Activated naive CD4-positive, alpha-beta T cell treated with anti-CD3 and anti-CD28 coated beads, Interleukin-2, amount 50 U/mL, for 72 hours (primary cell): ENCODE measurements at regions not wholly inside any gene's neighbourhood (a gene's known extent, or its start where the extent isn't known, plus 50 kb on each side); places are given as distances from the start of the nearest gene placed in this dataset.

Experiments
- ATAC-seq, 2 donors: fragments of 150-1000 bp; cut with Tn5 transposase; 2 replicates each; pipeline ENCODE4 v1.10.0; 2021; ENCODE audit warnings: mild to moderate bottlenecking in 2 of 2, moderate library complexity in 2 of 2
- DNase-seq, 2 donors: peaks; one replicate each; pipeline ENCODE4 v3.0.0; 2021 to 2022; ENCODE audit warnings: low spot score in 2 of 2
- H3K27ac Mint-ChIP-seq, 2 donors: one replicate each; pipeline ENCODE4 v1.8.0; 2022; ENCODE audit warnings: mild to moderate bottlenecking in 2 of 2, mixed read lengths in 2 of 2
- H3K36me3 Mint-ChIP-seq, 2 donors: one replicate each; pipeline ENCODE4 v1.8.0; 2022; ENCODE audit warnings: mixed read lengths in 2 of 2
- H3K9me3 Mint-ChIP-seq, 2 donors: one replicate each; pipeline ENCODE4 v1.8.0; 2022; ENCODE audit warnings: mixed read lengths in 2 of 2

DNA sequence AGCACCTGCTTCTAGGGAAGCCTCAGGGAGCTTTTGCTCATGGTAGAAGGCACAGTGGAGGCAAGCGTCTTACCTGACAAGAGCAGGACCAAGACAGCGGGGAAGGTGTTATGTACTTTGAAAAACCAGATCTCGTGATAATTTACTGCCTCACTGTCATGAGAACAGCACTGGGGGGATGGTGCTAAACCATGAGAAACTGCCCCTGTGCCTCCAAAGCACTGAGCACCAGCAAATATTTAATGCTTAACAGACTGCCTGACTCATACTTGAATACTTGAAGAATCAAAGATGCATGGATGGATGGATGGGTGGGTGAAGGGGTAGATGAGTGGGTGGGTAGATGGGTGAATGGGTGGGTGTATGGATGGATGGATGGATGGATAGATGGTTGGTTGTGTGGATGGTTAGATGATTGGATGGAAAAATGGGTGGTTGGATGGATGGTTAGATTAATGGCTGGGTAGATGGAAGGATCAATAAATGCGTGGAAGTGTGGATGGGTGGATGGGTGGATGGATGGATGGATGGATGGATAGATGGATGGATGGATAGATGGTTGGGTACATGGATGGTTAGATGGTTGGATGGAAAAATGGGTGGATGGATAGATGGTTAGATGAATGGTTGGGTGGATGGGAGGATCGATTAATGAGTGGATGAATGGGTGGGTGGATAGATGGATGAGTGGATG lies 101.1 kb upstream of the IPO5 start:
- peaks cover 0 to 4% of the 10 kb centered on the region in 2 donors for H3K9me3 Mint-ChIP-seq
- H3K27ac Mint-ChIP-seq = no peak overlapping the region
- H3K36me3 Mint-ChIP-seq = no peaks in the 10 kb centered on the region
- no peak for DNase-seq
- ATAC-seq = no peak

DNA sequence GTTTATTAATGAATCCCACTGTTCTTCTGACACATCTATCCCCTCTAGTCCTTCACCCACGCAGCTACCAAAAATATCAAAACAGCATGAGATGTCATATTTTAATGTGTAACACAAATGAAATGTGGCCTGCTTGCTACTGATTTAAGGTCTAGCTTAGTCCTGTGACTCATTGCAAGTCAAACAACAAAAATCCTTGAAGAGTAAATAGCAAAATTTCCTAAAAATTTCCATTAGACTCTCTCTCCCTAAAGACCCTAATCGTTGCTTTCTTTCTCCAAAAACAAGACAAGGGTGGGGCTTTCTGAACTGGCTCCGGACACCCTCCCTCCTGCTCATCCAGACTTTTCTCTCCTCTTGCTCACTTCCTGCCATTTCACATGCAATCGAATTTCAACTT lies 99.9 kb upstream of the IPO5 start:
- Mint-ChIP-seq H3K36me3 (no peaks in the 10 kb centered on the region), H3K27ac (no peak overlapping the region), H3K9me3 (peaks cover 0 to 4% of the 10 kb centered on the region in 2 donors)
- DNase-seq (no peak), ATAC-seq (no peak)

DNA sequence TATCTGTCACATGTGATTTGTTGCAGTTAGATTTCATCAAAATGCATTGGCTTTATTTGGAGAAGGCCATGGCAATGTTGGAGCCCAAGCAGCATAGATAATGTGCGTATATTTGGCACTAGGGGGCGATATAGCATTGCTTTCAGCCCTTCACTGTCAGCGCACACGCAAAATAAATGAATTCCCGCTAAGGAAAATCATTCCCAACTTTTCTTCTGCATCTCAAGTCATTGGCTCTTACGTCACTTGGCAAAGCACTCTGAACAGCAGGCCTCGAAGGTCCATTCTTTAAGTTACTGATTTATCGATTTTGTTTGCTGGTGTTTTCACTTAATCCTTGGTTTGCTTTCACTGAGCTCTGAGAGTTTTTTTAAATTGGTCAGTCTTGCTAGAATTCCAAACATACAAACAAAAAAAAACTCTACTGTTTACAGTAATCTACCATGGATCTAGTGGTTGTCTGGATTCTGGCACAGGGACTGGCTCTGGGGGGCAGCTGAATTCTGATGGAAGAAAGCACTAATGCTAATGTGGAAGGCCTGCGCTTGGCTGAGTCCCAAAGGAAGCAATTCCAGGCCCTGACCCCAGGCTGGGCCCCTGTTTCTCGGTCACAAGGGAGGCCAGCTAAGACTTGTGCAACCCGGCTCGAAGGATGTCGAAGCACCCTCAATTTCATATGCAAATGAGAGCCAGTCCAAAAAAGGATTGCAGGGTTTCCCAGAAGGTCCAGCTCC lies 97.7 kb upstream of the IPO5 start:
- H3K27ac Mint-ChIP-seq = no peak overlapping the region
- peaks cover 0 to 4% of the 10 kb centered on the region in 2 donors for H3K9me3 Mint-ChIP-seq
- DNase-seq (peak in 1 of 2 donors; percentile 18), ATAC-seq (peak; percentile 48 to 57)
- no peaks in the 10 kb centered on the region for H3K36me3 Mint-ChIP-seq

- ATAC-seq (no peak), DNase-seq (no peak)
- no peak overlapping the region for H3K27ac Mint-ChIP-seq
- H3K9me3 Mint-ChIP-seq = peaks cover 0 to 4% of the 10 kb centered on the region in 2 donors
- H3K36me3 Mint-ChIP-seq = no peaks in the 10 kb centered on the region
Measured at GRCh38 chr13:97856304-97856675, 97.2 kb upstream of the IPO5 start.

GRCh38 chr13:97858161-97858560 lies 95.3 kb upstream of the IPO5 start:
- ATAC-seq (no peak), DNase-seq (no peak)
- Mint-ChIP-seq H3K36me3 (no peaks in the 10 kb centered on the region), H3K27ac (no peak overlapping the region), H3K9me3 (peaks cover 0 to 6% of the 10 kb centered on the region in 2 donors)

- ATAC-seq = no peak
- DNase-seq = no peak
- peaks cover 0 to 15% of the 10 kb centered on the region in 2 donors for H3K9me3 Mint-ChIP-seq
- H3K36me3 Mint-ChIP-seq = no peaks in the 10 kb centered on the region
- H3K27ac Mint-ChIP-seq = no peak overlapping the region
Measured at GRCh38 chr13:97866346-97866745, 87.1 kb upstream of the IPO5 start.

DNA sequence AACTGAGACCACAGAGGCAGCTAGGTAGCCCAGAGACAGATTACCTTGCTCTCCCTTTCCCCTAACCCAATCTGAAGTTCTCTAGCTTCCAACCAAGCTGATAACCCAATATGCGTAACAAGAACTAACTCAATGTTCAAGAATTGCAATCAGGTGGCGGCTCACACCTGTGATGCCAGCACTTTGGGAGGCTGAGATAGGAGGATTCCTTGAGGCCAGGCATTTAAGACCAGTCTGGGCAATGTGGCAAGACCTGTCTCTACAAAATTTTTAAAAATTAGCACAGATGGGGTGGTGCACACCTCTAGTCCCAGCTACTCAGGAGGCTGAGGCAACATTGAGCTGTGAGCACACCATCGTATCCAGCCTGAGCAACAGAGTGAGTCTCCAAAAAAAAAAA lies 86.7 kb upstream of the IPO5 start:
- Mint-ChIP-seq H3K27ac (no peak overlapping the region), H3K9me3 (peaks cover 0 to 15% of the 10 kb centered on the region in 2 donors)
- DNase-seq = no peak

GRCh38 chr13:97873398-97873797 lies 80.1 kb upstream of the IPO5 start:
- Mint-ChIP-seq H3K27ac (no peak overlapping the region), H3K9me3 (no peaks in the 10 kb centered on the region), H3K36me3 (no peaks in the 10 kb centered on the region)
- no peak for DNase-seq
- ATAC-seq = no peak

More for the DNA sequence above, 86.7 kb upstream of the IPO5 start:
- ATAC-seq = no peak
- H3K36me3 Mint-ChIP-seq = no peaks in the 10 kb centered on the region

DNA sequence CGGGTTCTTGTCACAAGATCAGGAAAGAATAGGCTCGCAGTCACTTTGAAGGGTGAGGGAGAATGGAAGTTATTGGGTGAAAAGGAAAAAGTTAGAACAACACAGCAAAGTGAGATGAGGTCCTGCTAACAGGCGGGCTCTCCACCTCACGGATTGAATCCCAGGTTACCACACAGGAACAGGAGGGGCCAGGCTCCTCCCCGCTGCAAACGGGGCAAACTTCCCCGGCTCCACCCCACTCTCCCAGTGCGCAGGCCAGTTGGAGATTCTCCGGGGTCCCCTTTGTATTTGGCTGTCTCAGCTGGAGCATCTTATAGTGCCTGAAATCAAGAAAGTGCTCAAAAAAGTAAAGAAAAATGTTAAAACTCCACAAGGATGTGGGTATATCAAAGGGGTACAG lies 78.3 kb upstream of the IPO5 start:
- Mint-ChIP-seq H3K9me3 (no peaks in the 10 kb centered on the region), H3K27ac (no peak overlapping the region), H3K36me3 (no peaks in the 10 kb centered on the region)
- no peak for ATAC-seq
- no peak for DNase-seq

- H3K36me3 Mint-ChIP-seq = no peaks in the 10 kb centered on the region
- no peaks in the 10 kb centered on the region for H3K9me3 Mint-ChIP-seq
- no peak overlapping the region for H3K27ac Mint-ChIP-seq
- no peak for DNase-seq
- no peak for ATAC-seq
Measured at GRCh38 chr13:97875911-97876310, 77.6 kb upstream of the IPO5 start.

GRCh38 chr13:97878431-97879375 lies 74.8 kb upstream of the IPO5 start:
- no peak for ATAC-seq
- H3K27ac Mint-ChIP-seq = no peak overlapping the region
- DNase-seq = no peak
- no peaks in the 10 kb centered on the region for H3K9me3 Mint-ChIP-seq
- no peaks in the 10 kb centered on the region for H3K36me3 Mint-ChIP-seq

DNA sequence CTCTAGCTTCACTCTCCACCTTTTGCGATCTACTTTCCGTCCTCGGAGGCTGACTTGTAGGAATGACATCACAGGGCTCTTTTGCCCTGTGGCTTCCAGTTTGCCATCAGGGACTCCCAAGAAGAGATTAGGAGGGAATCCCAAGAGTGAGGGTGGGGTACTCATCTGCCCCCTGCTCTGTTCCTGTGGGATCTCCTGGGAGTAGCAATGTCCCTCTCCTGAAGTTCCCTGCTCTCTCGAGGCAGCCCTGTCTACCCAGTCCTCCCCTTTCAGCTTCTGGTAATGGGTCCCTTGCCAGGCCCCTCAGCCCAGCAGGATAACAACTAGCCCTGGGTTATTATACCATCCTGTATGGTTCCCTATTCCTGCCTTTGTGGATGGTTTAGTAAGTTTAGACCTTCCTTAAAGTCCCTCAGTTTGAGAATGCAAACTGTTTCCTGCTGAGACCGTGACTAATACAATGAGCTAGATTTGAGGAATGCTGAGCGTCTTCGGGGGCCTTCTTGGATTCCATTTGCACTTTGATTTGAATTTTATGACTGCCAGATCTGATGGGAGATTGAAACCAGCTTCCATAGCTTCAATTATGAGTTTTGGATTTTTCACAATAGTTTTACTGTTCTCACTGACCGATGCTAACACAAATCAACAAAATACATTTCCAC lies 73.7 kb upstream of the IPO5 start:
- H3K36me3 Mint-ChIP-seq = no peaks in the 10 kb centered on the region
- H3K27ac Mint-ChIP-seq = peak overlapping the region in 1 of 2 donors; percentile 29
- H3K9me3 Mint-ChIP-seq = no peaks in the 10 kb centered on the region
- DNase-seq (no peak), ATAC-seq (no peak)

DNA sequence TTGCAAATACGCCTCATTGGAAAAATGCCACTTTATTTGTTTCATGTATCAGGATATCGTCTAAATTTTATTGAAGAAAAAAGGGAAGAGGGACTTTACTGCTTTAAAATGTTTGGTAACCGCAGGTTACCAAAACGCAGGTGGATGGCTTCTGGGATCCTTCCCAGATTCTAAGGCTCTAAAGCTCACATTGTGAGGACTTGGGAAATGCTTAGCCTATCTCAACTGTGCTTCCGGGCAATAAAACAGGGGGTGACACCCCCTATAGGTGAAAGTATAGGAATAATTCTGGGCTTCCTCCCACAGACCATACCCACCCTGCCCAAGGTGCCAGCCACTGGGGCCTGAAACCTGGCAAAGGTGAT lies 73.2 kb upstream of the IPO5 start:
- ATAC-seq = no peak

GRCh38 chr13:97881556-97881955 lies 71.9 kb upstream of the IPO5 start:
- no peak overlapping the region for H3K27ac Mint-ChIP-seq
- ATAC-seq (no peak), DNase-seq (no peak)
- no peaks in the 10 kb centered on the region for H3K9me3 Mint-ChIP-seq
- H3K36me3 Mint-ChIP-seq = no peaks in the 10 kb centered on the region

More for the DNA sequence above, 73.2 kb upstream of the IPO5 start:
- Mint-ChIP-seq H3K36me3 (no peaks in the 10 kb centered on the region), H3K9me3 (no peaks in the 10 kb centered on the region), H3K27ac (peak overlapping the region in 1 of 2 donors; percentile 29)
- DNase-seq = no peak

- Mint-ChIP-seq H3K27ac (no peak overlapping the region), H3K9me3 (peaks cover 0 to 8% of the 10 kb centered on the region in 2 donors), H3K36me3 (no peaks in the 10 kb centered on the region)
- ATAC-seq (no peak), DNase-seq (no peak)
Measured at GRCh38 chr13:97883396-97883795, 70.1 kb upstream of the IPO5 start.

DNA sequence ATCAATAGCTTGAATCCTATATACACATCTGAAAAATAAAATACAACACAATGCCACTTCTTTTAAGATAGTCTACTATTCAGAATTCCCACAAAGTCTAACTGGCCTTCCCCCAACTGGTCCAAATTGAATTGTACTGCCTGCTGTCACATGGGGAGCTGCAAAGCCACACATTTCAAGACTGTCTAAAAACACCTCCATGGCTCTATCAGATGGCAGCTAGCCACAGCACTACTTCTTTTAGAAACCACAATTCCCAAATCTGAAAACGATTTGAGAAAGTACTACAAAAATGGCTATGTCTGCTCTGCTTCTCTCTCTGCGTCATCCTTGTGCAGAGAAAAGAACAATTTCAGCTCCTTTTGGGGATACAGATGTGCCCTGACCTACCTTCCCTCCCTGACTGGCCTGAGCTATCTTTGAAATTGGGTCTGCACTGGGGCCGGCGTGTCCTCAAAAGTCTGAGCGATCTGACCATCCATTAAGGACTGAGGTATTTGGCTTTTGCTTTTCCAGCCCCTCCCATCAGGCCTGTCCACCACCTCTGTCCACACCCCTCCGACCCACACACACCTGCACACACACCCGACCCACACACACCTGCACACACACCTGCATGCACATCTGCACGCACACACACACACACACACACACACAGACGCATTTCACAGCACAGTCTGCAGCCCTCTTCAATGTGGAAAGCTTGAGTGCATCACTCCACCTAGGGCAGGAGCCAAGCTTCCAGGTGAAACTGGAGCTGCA lies 68.6 kb upstream of the IPO5 start:
- H3K9me3 Mint-ChIP-seq = peaks cover 0 to 10% of the 10 kb centered on the region in 2 donors
- no peaks in the 10 kb centered on the region for H3K36me3 Mint-ChIP-seq
- DNase-seq (no peak), ATAC-seq (no peak)
- no peak overlapping the region for H3K27ac Mint-ChIP-seq
